HepG2 (cell line): ENCODE measurements at regions not wholly inside any gene's neighbourhood (a gene's known extent, or its start where the extent isn't known, plus 50 kb on each side); places are given as distances from the start of the nearest gene placed in this dataset.
A peak's percentile ranks its signal among the peaks of the same experiment; 100 is the strongest.

ENCODE experiments used
- ATAC-seq: fragments of 200-7000 bp; cut with Tn5 transposase; 3 replicates; pipeline ENCODE4 v1.9.1; 2020; ENCODE audit warnings: mild to moderate bottlenecking, moderate library complexity
- BruUV-seq: library from RNA; stranded (reverse); fragments of 400-500 nt; replicated peaks from 2 replicates; lab custom pipeline; 2021; lab: Mats Ljungman, UMichigan
- CTCF ChIA-PET: fragments of 300-600 bp; formaldehyde crosslinking; extraction: SDS; loops from one replicate; lab custom pipeline; 2021; ENCODE audit warnings: low total read pairs, inconsistent platforms, low intra/inter-chr PET ratio; lab: Yijun Ruan, JAX
- POLR2A ChIA-PET: fragments of 350-600 bp; sonication (Branson Sonifier 250); formaldehyde crosslinking; loops from one replicate; lab custom pipeline; 2020; ENCODE audit warnings: antibody characterized with exemption, inconsistent platforms; lab: Yijun Ruan, JAX
- DNase-seq: peaks from one replicate; pipeline ENCODE4 v3.0.0-alpha.2; 2015; ENCODE audit warnings: low spot score
- FAIRE-seq: peaks from 3 replicates; lab custom pipeline; 2011; peaks lifted over from hg19 to GRCh38; lab: Jason Lieb, UNC
- H2AFZ ChIP-seq: one replicate; pipeline ENCODE4 v1.6.1; 2011; ENCODE audit warnings: low read length, inconsistent platforms
- H3K27ac ChIP-seq: fragments of 300-600 bp; 3 replicates; pipeline ENCODE4 v1.8.0; 2011; ENCODE audit warnings: mixed run types, mild to moderate bottlenecking, mixed read lengths, low read length, inconsistent platforms; ENCODE audit not compliant: insufficient read depth; ENCODE audit errors: extremely low read length
- H3K27me3 ChIP-seq, 2 experiments: fragments of 200-600 bp in 1 of 2; 2 replicates in 1 of 2; 3 replicates in 1 of 2; pipeline versions ENCODE4 v1.6.0 to v1.8.0; 2011; ENCODE audit warnings: low read length in 2 of 2, mild to moderate bottlenecking in 2 of 2, moderate library complexity in 2 of 2, inconsistent platforms in 1 of 2; ENCODE audit not compliant: insufficient read depth in 2 of 2, control insufficient read depth in 1 of 2
- H3K36me3 ChIP-seq, 2 experiments: fragments of 200-600 bp in 1 of 2; replicated peaks in 1 of 2; 2 replicates in 1 of 2; 3 replicates in 1 of 2; pipeline versions ENCODE4 v1.5.1 to v1.8.0; 2011; ENCODE audit warnings: low read length in 2 of 2, inconsistent platforms in 1 of 2; ENCODE audit not compliant: insufficient read depth in 2 of 2, control insufficient read depth in 1 of 2
- H3K4me1 ChIP-seq: 2 replicates; pipeline ENCODE4 v1.5.1; 2012; ENCODE audit warnings: low read length, inconsistent platforms; ENCODE audit not compliant: insufficient read depth
- H3K4me2 ChIP-seq: 2 replicates; pipeline ENCODE4 v1.6.0; 2011; ENCODE audit warnings: low read depth, low read length, inconsistent platforms
- H3K4me3 ChIP-seq, 3 experiments: fragments of 200-600 bp in 1 of 3; sonication (generic), shearing (Covaris generic) in 1 of 3; replicated peaks in 1 of 3; 2 replicates each; pipeline ENCODE4 v1.5.1; 2011 to 2016; ENCODE audit warnings: low read length in 3 of 3, inconsistent platforms in 2 of 3, low read depth in 2 of 3, mild to moderate bottlenecking in 2 of 3, control low read depth in 1 of 3, mixed read lengths in 1 of 3; ENCODE audit not compliant: insufficient read depth in 1 of 3
- H3K79me2 ChIP-seq: one replicate; pipeline ENCODE4 v1.6.1; 2011; ENCODE audit warnings: low read length, inconsistent platforms; ENCODE audit not compliant: insufficient read depth
- H3K9ac ChIP-seq: 2 replicates; pipeline ENCODE4 v1.6.0; 2011; ENCODE audit warnings: mild to moderate bottlenecking, low read depth, low read length, inconsistent platforms; ENCODE audit not compliant: insufficient read depth
- H3K9me3 ChIP-seq: 2 replicates; pipeline ENCODE4 v1.5.1; 2012; ENCODE audit warnings: mild to moderate bottlenecking, low read length
- H4K20me1 ChIP-seq: 2 replicates; pipeline ENCODE4 v1.6.0; 2011; ENCODE audit warnings: inconsistent platforms, mild to moderate bottlenecking, low read length, moderate library complexity; ENCODE audit not compliant: insufficient read depth
- MAFF ChIP-seq: IDR thresholded peaks from 2 replicates; pipeline ENCODE4 v1.6.1; 2011; ENCODE audit warnings: low read depth, low read length, improper control_type of control experiment
- MAFK ChIP-seq, 2 experiments: IDR thresholded peaks in 1 of 2; conservative IDR thresholded peaks in 1 of 2; 2 replicates each; pipeline ENCODE4 v1.6.1; 2011; ENCODE audit warnings: improper control_type of control experiment in 2 of 2, low read length in 2 of 2
- NFYC ChIP-seq: IDR thresholded peaks from 2 replicates; pipeline ENCODE4 v1.6.1; 2016; ENCODE audit warnings: missing genetic modification reagents, missing compliant biosample characterization
- RARG ChIP-seq: sonication (generic); formaldehyde crosslinking; IDR thresholded peaks from 2 replicates; pipeline ENCODE4 v1.4.0; 2020; ENCODE audit warnings: low read depth, mild to moderate bottlenecking, missing genetic modification reagents
- WGBS: methylation state at CpG from one replicate; pipeline ENCODE4 v1.1.6; 2017; ENCODE audit warnings: low lambda C conversion rate; 5-methylcytosine and 5-hydroxymethylcytosine counted together
- in situ Hi-C: cut with HindIII; loops from 2 replicates; pipeline ENCODE4 v1.10.0; 2017; ENCODE audit warnings: low pct_unique_long_range_greater_than_20kb; ENCODE audit not compliant: extremely low pct_ligation_motif_present
- intact Hi-C: fragments of 100-400 bp; cut with micrococcal nuclease; formaldehyde crosslinking; loops from one replicate; pipeline ENCODE4 v1.10.0; 2022; ENCODE audit not compliant: unreplicated experiment
- TF ChIP-seq, protein P1 (sequence below), 2 experiments: sonication (generic) in 1 of 2; formaldehyde crosslinking in 1 of 2; IDR thresholded peaks; 2 replicates each; pipeline versions ENCODE4 v1.5.1 to v1.6.1; 2011 to 2020; ENCODE audit warnings: borderline replicate concordance in 1 of 2, low read depth in 1 of 2, low read length in 1 of 2, mild to moderate bottlenecking in 1 of 2, missing genetic modification reagents in 1 of 2, moderate library complexity in 1 of 2
- TF ChIP-seq, protein P2 (sequence below): sonication (generic); formaldehyde crosslinking; IDR thresholded peaks from 2 replicates; pipeline ENCODE4 v1.5.0; 2020; ENCODE audit warnings: missing genetic modification reagents
- TF ChIP-seq, protein P3 (sequence below): sonication (generic); formaldehyde crosslinking; IDR thresholded peaks from 2 replicates; pipeline ENCODE4 v1.4.0; 2020; ENCODE audit warnings: mild to moderate bottlenecking, low read depth, missing genetic modification reagents

DNA sequence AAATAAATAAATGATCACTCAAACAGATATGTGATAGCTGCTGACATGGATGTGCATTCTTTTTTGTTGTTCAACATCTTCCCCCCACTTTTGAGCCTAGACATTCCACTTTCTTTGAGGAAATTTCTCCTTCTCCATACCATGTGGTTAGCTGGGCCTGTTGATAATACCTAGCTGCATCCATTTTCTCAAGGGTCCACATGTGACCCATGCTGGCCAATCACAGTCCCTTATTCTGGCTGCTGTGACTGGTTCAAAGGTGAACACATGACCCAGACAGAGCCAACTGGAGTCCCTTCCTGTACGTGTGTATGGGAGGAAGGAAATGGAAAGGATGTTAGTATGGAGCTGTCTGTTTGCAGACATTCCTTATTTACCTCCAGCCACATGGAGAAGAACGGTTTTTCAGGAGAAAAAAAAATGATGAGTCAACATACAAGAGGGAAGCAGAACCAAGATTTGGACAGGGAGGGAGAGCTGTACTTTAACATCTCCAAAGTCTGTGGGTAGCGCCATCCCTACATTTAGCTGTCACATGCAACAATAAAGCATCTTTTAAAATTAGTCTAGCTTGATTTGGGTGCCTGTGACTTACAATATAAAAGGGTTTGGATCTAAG, 391.7 kb upstream of the TBX3 start:
- H3K27ac ChIP-seq: no peak overlapping the region
- peaks cover 37% of the 10 kb centered on the region for H3K4me1 ChIP-seq
- intact Hi-C loops (no loop called here), in situ Hi-C loops (no loop called here)
- WGBS: 74% methylated on average over 3 of the region's 3 CpGs
- H3K79me2 ChIP-seq: no peaks in the 10 kb centered on the region
- ChIA-PET CTCF (no interaction called here), POLR2A (no interaction called here)
- no peaks in the 10 kb centered on the region for H3K9me3 ChIP-seq
- no peak overlapping the region for H3K4me2 ChIP-seq
- no peaks in the 10 kb centered on the region for H3K36me3 ChIP-seq
- FAIRE-seq (no peak), DNase-seq (no peak), ATAC-seq (no peak)
- H3K27me3 ChIP-seq: no peaks in the 10 kb centered on the region
- TF ChIP-seq, protein P1, sequence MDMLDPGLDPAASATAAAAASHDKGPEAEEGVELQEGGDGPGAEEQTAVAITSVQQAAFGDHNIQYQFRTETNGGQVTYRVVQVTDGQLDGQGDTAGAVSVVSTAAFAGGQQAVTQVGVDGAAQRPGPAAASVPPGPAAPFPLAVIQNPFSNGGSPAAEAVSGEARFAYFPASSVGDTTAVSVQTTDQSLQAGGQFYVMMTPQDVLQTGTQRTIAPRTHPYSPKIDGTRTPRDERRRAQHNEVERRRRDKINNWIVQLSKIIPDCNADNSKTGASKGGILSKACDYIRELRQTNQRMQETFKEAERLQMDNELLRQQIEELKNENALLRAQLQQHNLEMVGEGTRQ (IDR thresholded peaks at IDR 0.05; ENCODE audit: low read depth, low read length): peak; percentile 65
- TF ChIP-seq, protein P1 (CRISPR knock-in tag; IDR thresholded peaks at IDR 0.05; ENCODE audit: borderline replicate concordance): peak; percentile 60; the same call in 1 of the 2 replicates
- peak; percentile 63 for TF ChIP-seq NFYC (CRISPR knock-in tag)
- TF ChIP-seq RARG (CRISPR knock-in tag): no peak
- TF ChIP-seq, protein P2, sequence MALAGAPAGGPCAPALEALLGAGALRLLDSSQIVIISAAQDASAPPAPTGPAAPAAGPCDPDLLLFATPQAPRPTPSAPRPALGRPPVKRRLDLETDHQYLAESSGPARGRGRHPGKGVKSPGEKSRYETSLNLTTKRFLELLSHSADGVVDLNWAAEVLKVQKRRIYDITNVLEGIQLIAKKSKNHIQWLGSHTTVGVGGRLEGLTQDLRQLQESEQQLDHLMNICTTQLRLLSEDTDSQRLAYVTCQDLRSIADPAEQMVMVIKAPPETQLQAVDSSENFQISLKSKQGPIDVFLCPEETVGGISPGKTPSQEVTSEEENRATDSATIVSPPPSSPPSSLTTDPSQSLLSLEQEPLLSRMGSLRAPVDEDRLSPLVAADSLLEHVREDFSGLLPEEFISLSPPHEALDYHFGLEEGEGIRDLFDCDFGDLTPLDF (CRISPR knock-in tag): no peak
- TF ChIP-seq MAFF: peak; percentile 71
- TF ChIP-seq, protein P3, sequence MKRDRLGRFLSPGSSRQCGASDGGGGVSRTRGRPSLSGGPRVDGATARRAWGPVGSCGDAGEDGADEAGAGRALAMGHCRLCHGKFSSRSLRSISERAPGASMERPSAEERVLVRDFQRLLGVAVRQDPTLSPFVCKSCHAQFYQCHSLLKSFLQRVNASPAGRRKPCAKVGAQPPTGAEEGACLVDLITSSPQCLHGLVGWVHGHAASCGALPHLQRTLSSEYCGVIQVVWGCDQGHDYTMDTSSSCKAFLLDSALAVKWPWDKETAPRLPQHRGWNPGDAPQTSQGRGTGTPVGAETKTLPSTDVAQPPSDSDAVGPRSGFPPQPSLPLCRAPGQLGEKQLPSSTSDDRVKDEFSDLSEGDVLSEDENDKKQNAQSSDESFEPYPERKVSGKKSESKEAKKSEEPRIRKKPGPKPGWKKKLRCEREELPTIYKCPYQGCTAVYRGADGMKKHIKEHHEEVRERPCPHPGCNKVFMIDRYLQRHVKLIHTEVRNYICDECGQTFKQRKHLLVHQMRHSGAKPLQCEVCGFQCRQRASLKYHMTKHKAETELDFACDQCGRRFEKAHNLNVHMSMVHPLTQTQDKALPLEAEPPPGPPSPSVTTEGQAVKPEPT (CRISPR knock-in tag): no peak
- peak; percentile 82 for TF ChIP-seq MAFK (conservative IDR thresholded peaks at IDR 0.05 in 1 of 2, IDR thresholded peaks at IDR 0.05 in 1 of 2; ENCODE audit: low read length in 2 of 2)
- no peaks in the 10 kb centered on the region for H4K20me1 ChIP-seq
- H3K9ac ChIP-seq: no peak overlapping the region
- no peak overlapping the region for H3K4me3 ChIP-seq
- no peak overlapping the region for H2AFZ ChIP-seq
- no TSS peak for BruUV-seq
